AG09309 (cell line): ENCODE measurements at regions not wholly inside any gene's neighbourhood (a gene's known extent, or its start where the extent isn't known, plus 50 kb on each side); places are given as distances from the start of the nearest gene placed in this dataset.
"Not testable (repeated sequence)": the region's sequence is repeated elsewhere in the genome, so short reads cannot be mapped to it uniquely, and the experiment has no call there.

Experiments used
- DNase-seq: peaks from one replicate; pipeline ENCODE4 v3.0.0-alpha.2; 2010; ENCODE audit warnings: low read depth
- H3K4me3 ChIP-seq: 2 replicates; pipeline ENCODE4 v1.5.1; 2011; ENCODE audit warnings: mild to moderate bottlenecking, low read depth, low read length, moderate library complexity; ENCODE audit not compliant: control insufficient read depth
- TF ChIP-seq, protein P1 (sequence below): IDR thresholded peaks from 2 replicates; pipeline ENCODE4 v1.5.1; 2011; ENCODE audit warnings: mild to moderate bottlenecking, low read depth, low read length, inconsistent platforms; ENCODE audit not compliant: insufficient read depth, control insufficient read depth; ENCODE audit errors: missing control alignments

DNA sequence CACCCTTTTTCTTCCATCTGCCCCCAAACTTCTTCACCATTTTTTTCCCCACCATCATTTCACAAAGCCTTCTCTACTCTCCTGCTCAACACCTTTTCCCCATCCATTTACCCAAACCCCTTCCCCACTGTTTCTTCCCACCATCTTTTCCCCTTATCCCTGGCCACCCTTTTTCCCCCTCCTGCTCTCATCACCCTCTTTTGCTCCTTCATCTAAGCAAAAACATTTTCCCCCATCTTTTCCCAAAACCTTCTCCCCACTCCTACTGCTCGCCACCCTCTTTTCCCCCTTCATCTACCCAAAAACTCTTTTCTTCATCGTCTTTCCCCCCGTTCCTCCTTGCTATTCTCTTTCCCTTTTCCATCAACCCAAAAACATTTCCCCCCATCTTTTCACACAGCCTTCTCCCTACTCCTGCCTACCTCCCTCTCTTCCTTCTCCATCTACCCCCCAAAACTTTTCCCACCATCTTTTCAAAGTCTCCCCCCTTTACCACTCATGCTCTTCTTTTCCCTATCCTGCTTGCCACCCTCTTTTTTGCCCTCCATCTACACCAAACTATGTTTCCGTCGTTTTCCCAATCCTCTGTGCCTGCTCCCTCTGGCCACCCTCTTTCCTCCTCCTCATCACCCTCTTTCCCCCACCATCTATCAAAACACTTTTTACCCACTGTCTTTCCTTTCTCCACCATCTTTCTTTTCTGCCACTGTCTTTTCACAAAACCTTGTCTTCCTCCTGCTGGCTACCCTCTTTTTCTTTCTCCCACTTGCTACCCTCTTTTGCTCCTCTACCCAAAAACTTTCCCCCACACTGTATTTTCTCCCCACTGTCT is 205.8 kb upstream of the WSB1 start:
- DNase-seq: no peak
- H3K4me3 ChIP-seq: no peak overlapping the region
- TF ChIP-seq, protein P1, sequence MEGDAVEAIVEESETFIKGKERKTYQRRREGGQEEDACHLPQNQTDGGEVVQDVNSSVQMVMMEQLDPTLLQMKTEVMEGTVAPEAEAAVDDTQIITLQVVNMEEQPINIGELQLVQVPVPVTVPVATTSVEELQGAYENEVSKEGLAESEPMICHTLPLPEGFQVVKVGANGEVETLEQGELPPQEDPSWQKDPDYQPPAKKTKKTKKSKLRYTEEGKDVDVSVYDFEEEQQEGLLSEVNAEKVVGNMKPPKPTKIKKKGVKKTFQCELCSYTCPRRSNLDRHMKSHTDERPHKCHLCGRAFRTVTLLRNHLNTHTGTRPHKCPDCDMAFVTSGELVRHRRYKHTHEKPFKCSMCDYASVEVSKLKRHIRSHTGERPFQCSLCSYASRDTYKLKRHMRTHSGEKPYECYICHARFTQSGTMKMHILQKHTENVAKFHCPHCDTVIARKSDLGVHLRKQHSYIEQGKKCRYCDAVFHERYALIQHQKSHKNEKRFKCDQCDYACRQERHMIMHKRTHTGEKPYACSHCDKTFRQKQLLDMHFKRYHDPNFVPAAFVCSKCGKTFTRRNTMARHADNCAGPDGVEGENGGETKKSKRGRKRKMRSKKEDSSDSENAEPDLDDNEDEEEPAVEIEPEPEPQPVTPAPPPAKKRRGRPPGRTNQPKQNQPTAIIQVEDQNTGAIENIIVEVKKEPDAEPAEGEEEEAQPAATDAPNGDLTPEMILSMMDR: no peak

DNA sequence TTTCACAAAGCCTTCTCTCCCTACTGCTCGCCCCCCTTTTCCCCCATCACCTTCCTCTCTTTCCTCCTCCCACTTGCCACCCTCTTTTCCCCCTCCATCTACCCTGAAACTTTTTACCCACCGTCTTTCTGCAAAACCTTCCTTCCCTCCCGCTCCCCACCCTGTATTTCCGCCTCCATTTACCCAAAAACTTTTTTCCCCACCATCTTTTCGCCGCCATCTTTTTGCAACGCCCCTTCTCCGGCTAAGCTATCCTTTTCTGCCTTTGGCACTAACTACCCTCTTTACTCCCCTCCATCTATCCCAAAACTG is 205.2 kb upstream of the WSB1 start:
- TF ChIP-seq, protein P1: no peak
- H3K4me3 ChIP-seq: no peak overlapping the region
- no peak for DNase-seq

DNA sequence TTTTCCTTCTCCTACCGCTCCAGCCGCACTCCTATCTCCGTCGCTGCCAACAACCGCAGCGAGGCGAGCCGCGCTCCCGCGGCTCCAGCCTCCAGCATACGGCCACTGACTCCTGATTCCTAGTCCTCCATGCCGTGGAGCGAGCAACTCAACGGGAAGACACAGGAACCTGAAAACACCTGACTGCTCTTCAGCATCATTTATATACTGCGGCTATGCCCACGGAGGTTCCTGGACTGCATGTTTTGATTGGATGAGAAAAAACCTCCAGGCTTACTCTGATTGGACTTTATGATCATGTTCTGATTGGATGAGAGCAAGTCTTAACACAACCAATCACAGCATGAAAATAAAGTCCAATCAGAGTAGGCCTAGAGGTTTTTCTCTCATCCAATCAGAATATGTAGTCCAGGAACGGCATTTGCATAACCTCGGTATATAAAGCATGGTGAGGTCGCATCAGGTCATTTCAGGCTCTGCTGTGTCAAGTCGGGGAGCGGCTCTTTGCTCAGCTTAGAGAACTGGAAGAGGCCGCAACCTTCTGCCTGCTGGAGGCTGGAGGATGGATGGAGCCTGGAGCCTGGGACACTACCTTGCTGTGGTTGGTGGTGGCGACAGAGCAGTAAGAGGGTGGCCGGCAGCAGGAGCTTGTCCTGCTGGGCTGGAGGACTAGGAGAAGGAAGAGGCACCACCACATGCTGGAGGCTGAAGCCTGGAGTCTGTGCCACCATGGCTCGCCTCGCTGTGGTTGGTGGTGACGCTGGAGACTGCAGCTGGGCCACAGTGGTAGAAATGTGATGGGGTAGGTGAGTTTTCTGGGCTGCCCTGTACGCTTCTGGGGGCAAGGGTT is 204.6 kb upstream of the WSB1 start:
- H3K4me3 ChIP-seq, DNase-seq: not testable (repeated sequence)

DNA sequence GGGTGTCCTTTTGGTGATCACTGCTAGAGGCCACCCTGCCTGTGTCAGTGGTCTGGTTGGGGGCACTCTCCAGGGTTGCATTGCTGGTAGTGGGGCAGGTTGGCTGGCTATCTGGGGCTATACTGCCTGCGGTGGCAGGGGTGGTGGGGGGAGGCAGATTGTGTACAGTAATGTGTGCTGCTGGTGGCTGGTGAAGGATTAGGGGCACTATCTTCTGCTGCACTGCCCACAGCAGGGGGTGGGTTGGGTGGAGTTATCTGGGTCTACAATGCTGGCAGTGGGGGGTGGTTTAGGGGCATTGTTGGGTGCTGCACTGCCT is 204.0 kb upstream of the WSB1 start:
- no peak for DNase-seq
- TF ChIP-seq, protein P1: no peak
- H3K4me3 ChIP-seq: no peak overlapping the region

DNA sequence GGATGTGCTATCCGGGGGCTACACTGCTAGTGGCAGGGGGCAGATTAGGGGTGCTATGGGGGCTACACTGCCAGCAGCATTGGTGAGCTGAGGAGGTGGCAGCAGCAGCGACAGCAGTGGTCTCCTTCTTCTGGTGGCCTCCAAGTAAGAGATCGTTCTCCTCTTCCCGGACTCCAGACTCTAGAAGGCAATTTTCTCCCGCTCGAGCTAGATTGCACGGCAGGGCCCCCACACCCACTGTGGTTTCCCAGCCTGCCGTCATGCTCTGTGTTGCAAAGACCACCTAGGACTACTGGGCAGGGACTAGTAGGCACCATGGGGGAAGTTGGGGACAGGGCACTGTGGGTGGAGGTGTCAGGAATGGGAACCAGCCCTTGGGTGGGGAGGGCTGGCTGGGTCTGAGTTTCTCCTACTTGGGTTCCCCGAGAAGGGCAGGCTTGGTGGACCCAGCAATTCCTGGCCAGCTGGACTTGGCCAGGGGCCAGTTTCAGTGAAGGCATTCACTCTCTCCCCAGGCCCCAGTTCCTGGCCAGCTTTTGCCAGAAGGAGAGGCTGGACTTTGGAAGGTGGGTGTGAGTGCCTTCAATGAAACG is 203.4 kb upstream of the WSB1 start:
- H3K4me3 ChIP-seq, DNase-seq: not testable (repeated sequence)

DNA sequence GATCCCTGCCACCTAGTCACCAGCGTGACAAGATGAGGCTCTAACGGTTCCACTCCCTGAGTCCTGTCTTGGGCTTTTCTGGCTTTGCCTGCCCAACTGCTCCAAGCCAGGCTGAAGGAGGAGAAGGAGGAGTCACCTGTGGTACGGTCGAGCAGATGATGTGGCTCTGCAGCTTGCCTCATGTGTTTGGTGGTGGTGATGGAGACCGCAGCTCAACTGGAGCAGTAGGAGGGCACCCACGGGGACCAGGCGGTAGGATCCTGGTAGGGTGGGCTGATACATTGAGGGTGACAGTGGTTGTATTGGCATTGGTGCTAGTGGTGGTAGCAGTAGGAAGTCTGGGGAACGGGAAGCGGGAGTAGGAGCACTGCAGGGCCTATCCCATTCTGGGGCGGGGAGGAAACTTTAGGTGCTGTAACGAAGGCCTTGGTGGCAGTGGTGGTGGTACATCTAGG is 202.8 kb upstream of the WSB1 start:
- no peak for DNase-seq
- TF ChIP-seq, protein P1: no peak
- H3K4me3 ChIP-seq: no peak overlapping the region

DNA sequence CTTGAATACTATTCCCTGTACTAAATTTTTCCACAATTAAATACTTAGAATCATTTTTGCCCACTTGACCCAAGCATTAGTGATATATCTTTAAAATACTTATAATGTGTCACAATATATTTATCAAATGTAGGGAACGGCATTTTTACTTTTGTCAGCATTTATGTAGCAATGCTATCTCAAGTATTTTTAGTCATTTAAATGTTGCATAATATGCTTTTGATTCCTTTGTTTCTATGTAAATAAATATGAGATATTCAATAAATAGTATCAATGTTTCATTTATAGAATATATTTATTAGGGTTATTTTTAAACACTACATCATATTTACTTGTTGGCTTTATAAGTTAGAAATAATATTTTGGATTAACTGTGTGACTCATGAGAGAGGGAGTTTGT is 199.7 kb upstream of the WSB1 start:
- DNase-seq, H3K4me3 ChIP-seq: not testable (repeated sequence)

DNA sequence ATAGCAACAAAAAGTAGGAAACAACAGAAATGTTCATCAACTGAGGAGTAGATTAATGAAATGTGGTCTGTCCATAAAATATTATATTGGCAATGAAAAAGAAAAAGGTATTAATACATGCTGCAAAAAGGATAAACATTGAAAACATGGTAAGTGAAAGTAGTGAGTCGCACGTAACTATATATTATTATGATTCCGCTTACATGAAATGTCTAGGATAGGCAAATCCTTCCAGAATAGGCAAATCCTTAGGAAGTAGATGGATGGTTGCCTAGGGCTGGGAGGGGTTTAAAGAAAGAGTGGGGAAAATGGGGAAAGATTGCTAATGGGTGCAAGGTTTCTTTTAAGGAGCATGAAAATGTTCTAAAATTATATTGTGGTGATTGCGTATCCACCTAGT is 198.1 kb upstream of the WSB1 start:
- DNase-seq, H3K4me3 ChIP-seq: not testable (repeated sequence)

DNA sequence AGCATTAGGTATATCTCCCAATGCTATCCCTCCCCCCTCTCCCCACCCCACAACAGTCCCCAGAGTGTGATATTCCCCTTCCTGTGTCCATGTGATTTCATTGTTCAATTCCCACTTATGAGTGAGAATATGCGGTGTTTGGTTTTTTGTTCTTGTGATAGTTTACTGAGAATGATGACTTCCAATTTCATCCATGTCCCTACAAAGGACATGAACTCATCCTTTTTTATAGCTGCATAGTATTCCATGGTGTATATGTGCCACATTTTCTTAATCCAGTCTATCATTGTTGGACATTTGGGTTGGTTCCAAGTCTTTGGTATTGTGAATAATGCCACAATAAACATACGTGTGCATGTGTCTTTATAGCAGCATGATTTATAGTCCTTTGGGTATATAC is 194.6 kb upstream of the WSB1 start:
- H3K4me3 ChIP-seq: not testable (repeated sequence)

DNA sequence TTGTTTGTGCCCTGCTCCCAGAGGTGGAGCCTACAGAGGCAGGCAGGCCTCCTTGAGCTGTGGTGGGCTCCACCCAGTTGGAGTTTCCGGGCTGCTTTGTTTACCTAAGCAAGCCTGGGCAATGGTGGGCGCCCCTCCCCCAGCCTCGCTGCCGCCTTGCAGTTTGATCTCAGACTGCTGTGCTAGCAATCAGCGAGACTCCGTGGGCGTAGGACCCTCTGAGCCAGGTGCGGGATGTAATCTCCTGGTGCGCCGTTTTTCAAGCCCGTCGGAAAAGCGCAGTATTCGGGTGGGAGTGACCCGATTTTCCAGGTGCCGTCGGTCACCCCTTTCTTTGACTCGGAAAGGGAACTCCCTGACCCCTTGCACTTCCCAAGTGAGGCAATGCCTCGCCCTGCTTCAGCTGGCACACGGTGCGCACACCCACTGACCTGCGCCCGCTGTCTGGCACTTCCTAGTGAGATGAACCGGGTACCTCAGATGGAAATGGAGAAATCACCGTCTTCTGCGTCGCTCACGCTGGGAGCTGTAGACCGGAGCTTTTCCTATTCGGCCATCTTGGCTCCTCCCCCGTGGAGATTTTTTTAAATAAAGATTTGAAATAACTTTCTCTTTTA is 189.2 kb upstream of the WSB1 start:
- not testable (repeated sequence) for H3K4me3 ChIP-seq, DNase-seq

More for the DNA sequence above, 194.6 kb upstream of the WSB1 start:
- DNase-seq: not testable (repeated sequence)
